CD1c-positive myeloid dendritic cell (primary cell): ENCODE measurements at regions not wholly inside any gene's neighbourhood (a gene's known extent, or its start where the extent isn't known, plus 50 kb on each side); places are given as distances from the start of the nearest gene placed in this dataset.

Experiments used
- DNase-seq: peaks from one replicate; pipeline ENCODE4 v3.0.0-alpha.2; 2016; ENCODE audit errors: extremely low spot score

DNA sequence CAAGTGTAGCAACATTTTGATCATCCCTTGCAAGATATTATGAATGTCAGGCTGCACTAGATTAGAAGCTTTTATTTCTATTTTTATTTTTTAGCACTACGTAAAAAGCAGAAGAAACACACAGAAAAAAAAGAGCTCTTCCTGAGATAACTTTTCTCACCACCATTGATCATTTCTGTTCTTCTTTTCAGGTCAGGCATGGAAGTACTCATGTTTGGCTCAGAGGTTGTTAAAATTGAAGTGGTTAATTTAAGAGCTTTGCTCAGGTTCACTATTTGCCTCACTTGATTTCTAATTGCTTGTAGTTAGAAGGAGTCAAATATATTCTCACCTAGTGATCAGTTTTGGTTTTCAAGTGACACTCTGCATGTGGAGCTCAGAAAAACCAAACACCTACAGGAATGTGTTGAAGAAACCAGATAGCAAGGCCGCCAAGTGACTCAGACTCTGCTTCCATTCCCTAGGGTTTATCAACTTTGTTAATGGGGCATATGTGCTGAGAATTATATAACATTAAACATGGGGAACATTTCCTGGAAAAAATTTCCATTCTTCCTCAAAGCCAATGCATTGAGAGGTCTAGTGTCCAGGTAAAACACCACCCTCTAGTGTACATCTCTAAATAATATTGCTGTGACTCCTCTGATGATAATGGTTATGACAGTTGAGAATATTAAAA lies 679.8 kb downstream of the CETN3 start:
- no peak for DNase-seq

DNA sequence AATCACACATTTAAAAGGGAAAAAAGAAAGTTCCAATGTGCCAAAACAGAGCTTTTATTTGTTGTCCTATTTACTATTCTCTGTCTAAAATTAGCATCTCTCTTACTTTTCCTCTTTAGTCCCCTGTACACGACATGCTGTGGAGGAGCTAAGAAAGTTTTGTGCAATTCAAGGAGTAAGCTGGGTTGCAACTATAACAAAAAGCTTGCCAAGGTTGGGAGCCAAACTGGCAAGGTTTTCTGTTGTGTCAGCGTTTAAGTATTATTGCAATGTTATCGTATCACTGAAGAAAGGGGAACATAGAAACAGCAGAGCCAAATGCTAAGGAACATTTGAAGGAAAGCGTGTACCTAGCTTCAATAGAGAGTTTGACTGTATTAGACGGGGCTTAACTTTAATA lies 680.8 kb downstream of the CETN3 start:
- no peak for DNase-seq

DNA sequence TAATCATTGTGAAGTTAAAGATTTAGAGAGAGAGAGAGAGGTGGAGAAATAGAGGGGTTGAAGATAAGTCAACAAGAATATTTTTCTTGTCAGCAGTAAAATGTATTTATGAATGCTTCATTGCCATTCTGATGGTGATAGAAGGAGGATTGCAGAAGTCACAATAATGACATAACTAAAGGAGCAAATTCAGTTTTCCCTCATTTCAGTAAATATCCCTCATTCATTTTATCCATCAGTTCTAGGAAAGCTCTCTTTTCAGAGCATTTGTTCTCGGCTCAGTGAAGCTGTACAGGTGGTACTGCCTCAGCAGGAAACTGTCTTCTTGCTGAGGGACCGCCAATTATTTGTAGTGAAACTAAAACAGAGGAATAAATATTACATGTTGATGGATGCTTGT lies 681.4 kb downstream of the CETN3 start:
- no peak for DNase-seq

DNA sequence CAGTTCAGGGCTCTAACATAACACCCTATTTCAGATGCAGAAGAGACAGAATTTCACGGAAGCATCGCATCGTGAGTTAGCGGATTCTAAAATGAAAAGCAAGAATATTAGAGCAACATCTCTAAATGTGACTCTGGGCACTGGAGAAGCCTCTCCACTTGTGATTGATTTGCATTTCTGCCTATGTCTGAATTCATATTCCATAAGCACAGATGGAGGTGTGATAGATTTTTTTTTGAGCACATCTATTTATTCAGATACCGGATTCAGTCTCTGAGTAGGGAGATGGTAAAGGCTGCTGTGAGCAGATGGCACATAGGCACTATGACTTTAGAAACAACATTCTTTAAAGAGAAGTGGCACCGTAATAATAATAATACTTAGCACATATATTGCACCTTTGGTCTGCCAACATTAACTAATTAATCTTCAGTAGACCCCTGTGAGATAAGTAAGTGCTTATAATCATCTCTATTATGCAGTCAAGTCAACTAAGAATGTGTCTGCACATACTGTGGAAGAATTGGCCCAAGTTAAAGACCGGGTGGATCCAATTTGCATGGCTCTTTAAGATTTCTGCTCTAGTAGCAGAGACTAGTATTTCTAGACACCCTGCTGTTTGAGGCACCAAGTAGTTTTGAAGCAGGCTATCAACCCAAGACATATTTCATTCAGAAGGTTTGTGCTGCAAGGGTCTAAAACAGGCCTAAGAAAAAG lies 685.0 kb downstream of the CETN3 start:
- no peak for DNase-seq

DNA sequence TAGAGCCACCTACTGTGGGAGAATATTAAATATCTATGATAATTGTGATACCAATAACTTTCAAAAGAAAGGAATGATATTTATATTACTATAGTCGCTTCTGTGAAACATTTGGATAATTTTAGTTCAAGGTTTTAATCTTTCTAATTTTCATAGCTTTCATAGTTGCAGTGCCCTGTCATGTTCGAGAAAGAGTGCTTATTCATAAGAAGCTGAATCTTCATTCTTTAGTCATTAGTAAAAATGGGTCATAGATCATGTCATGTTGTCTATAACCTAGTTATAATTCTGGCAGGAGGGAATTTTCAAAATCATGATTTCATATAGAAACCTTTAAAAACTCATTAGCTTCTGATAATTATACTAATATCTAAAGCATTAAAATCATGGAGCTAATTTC lies 685.6 kb downstream of the CETN3 start:
- no peak for DNase-seq

DNA sequence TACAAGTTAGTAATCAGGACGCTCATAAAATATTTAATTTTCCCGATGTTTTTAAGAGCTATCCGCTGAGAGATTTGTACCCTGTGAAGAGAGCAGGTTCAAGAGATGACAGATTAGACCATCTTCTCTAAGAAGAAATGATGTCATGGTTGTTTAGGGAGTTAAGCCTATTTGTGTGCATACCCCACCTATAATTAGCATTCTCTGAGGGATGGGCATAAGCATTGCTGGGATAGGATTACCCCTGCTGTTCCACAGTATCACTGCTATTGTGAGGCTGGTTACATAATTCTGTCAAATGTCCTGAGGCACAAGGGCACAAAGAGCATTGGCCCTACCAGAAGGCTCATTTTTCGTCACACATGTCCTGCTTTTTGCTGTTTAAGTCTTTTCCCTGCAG lies 687.0 kb downstream of the CETN3 start:
- DNase-seq, result no peak

DNA sequence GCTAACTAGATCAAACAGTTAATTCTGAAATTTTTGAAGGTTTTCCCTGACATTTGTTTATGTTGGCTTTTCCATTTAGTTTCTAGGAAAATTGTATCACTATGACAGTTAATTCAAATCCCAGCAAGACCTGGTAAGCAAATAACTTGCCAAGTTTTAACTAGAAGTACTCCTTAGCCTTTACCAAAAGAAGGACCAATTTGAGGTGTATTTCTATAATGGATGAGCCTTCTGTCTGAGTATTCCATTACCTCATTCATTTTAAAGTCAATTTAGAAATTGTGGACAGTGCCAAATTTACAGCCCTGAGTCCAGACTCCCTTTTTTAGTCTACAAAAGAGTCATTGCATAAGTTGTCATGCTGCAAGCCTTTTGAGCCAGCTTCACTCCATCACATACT lies 687.6 kb downstream of the CETN3 start:
- DNase-seq, result no peak

DNA sequence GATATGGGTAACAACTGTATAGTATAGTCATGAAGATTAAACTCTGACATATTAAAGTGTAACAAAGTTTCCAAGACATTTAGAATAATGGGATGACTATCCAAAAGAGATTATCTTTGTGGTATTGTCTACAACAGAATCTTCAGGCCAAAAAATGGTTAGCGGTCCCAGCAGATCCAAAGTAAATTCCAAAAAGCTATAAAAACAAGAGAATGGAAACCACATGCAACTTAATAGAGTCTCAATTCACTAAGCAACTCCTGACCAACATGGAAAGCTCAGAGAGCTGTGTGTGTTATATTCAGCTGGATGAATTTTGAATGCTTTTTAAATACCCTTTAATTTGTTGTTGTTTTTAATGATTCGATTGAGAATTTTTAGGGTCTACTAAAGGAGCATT lies 688.2 kb downstream of the CETN3 start:
- no peak for DNase-seq

DNA sequence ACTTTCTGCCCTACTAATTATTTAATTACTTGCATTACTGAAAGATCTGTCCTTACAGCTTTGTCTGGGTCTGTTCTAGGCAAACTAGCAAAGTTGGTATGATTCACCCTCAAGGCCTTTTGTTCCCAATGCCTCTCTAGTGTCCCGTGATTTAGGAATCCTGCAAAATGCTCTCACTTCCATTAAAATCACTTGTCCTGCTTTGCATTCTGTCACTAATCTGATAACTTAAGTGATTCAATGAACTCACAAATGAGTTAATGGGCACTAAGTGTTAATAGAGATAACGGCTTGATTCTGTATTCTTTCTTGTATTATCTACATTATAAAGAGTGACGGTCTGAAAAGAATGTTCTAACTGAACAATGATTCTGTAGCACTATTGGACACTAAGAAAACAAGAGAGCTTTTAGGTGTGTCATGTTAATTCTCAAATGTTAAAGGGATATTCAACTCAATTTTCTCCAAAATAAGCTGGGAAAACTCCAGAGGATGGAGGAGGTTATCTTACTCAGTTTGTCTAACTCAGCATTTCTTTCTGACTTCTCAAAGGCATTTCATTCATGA lies 697.3 kb downstream of the CETN3 start:
- DNase-seq, result no peak

DNA sequence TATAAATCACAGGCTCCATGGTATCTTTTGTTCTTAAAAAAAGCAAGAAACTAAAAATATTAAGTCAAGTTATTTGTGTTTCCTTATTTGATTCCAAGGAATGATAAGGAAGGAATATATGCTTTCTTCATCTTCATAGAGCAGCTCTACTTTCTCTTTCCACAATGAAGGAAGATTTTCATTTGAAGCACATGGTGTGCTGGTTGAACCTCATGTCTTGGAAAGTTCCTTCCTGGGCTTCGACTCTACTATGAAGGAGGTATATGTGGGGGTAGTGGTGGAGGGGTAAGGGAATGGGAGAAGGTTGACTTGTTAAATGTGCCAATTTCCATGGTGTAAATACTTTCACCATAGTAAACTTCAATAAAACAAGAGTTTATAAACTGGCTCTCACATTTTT lies 698.0 kb downstream of the CETN3 start:
- DNase-seq, result no peak

DNA sequence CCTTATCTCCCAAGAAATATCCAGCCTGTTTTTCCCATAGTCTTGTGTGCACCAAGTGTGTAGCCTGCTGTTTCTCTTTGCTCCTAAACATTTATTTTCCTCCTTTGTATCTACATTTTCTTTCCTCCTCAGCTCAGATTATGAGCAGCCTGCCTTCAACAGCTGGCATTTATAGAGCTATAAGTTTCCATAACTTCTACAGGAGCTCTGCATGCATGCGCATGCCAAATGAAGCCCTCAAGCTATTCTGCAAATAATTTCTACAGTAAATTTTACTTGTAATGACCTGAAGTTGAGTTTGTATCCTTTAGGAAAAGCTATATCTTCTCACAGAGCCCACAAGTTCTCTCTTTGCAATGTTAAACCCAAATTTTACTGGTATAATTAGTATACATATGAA lies 699.5 kb downstream of the CETN3 start:
- DNase-seq, result no peak

DNA sequence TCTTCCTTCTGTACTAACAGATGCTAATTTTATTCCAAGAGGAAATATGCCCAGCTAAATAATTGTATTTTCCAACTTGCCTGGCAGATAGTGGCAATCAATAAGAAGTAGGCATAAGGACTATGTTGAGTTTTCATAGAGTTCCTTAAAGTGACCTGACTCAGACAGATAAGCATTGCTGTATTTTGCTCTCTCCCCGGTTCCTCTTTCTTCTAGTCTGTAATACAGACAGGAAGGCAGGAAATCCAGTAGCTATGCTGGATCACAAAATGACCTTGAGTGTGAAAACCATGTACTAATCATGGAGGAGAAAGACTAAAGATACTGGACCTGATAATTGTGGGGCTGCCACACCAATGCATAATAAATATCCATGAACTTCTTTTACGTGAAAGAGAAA lies 701.7 kb downstream of the CETN3 start:
- no peak for DNase-seq

DNA sequence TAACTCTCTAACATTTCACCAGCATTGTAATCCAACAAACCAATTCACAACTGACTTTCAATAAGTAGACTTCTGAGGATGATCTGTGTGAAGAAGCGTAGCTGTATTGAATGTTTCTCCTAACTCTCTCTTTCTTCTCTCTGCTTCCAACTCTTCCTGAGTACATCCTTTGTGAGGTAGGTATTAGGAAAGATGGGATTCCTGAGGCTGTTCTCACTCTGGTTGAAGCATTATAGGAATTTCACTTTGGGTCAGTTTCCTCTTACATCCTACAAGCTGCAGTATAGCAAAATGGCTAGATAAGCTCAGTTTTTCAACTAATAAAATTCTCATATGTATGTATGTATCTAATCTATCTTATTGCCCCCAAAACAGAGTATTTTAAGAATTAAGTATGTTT lies 702.8 kb downstream of the CETN3 start:
- no peak for DNase-seq

DNA sequence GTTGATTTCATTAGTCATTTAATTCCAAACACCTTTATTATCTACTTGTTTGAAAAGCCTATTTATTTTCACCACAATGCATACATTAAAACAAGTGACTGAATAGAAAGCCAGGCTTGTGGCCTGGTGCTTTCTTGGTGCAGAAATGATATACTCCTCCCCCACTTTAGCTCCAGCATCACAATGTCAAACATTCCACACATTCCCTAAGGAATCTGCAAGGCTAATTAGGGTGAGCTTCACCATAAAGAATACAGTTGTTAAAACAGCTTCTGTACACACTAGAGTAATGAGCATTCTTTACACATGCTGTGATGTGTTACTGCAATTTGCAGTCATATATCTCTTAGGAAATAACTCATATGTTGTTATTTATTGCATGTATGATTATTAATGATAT lies 705.7 kb downstream of the CETN3 start:
- no peak for DNase-seq

DNA sequence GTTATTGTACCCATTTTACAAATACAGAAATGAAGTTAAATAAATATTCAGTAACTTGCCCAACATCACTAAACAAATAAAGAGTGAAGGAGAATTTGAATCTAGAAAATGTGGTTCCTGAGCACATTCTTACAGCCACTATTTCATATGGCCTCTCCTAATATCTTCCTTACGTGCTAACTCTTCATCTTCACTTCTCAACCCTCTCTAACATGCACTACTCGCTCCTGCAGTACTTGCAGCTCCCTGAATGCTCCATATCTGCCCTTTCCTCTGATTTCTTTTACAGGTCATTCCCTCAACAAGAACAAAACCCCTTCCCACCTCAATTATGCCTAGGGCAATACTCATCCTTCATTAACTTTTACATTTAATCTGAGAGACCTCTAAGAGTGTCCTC lies 711.5 kb downstream of the CETN3 start:
- DNase-seq, result no peak

DNA sequence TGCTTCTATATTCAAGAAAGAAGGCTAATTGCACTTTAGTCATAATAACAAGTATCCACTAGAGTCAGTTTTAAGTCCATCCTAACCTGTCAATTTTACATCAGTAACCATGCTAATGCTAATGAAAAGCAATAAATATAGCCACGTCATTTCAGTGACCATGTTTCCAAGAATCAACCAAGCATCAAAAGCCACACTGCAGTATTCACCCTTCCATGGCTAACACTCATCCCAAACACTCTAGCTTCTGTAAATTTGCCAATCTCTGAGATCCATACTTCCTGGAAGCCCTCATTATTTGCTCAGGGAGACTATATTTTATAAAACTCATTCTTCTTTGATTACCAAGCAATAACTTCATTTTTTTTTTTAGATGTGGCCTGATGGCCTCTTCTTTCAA lies 712.0 kb downstream of the CETN3 start:
- no peak for DNase-seq

DNA sequence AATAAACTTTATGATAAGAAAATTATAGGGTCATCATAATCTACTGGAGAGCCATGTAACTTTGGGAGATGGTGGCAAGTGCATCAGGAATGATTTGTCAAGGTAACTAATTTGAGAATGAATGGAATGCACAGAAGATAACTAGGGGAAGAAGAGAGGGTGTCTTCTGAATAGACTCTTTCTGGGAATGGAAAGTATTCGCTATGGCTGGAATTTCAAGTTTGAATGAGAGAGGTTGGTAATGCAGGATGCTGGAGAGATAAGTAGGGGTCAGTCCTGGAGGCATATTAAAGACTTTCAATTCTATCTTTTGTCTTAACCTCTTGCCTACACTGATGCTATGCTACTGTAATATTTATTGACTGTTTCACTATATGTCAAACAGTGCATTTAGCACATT lies 714.2 kb downstream of the CETN3 start:
- no peak for DNase-seq

DNA sequence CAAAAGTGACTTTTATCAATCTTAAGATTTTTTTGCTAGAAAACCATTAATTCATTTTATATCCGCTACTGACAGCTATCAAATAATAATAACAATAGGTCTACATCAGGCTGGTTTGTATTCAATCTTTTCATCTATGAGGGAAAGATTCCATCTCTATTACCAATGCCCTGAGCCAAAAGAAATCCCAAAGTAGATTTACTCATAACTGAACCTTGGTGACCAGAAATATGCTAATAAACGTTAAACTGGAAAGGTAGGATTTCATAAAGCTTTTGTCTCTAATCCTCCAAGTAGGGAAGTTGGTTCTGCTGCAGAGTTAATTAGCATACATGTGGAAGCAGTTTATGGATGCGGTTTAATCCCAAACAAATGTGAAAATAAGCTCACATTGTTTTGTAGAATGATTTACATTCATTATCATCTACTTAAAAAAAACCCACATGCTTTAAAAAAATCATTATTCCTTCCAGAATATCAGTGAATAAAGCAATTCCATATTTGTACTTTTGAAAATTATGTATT lies 715.5 kb downstream of the CETN3 start:
- no peak for DNase-seq

DNA sequence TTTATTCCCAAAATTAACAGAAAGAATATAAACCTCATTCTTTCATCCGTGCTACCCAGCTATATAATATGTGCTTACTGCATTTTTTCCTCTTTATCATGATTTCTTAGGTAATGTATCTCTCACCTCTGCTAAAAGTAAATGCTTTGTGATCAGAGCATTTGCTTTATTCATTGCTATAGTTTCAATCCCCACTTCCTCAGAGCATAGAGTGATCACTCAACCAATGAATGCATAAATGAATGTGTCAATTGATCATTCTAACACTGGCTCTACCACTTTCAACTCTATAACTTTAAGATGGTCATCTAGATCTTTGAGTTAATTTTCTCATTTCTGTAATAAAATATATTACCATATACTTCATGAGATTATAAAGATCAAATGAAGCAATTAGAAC lies 719.2 kb downstream of the CETN3 start:
- DNase-seq, result no peak

DNA sequence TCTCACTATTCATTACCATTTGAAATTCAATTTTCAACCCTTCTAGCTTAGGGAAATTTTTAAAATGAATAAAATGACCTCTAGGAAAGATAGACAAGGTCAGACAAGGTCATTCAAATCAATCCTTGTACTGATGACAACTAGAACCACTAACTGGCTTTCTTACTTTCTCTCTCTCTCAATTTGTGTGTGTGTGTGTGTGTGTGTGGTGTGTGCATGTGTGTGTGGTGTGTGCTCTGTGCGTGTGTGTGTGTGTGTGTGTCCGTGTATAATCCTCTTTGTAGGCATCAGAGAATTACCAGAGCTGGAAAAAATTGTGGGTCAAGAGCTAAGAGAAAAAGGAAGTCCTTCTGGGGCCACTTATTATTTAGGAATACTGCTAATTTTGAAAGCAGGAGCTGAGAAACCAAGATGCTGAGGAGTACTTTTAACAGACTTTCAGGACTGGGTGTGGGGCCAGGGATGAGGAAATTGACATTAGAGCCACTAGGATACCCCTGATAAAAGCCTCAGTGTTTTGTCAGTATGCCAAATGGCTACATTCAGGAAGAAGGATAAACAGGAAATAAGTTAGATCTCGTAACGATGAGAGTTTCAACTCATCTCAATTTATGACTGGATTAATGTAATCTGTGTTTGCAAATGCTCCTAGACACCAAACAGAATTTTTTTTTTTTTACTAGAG lies 723.3 kb downstream of the CETN3 start:
- DNase-seq, result no peak

DNA sequence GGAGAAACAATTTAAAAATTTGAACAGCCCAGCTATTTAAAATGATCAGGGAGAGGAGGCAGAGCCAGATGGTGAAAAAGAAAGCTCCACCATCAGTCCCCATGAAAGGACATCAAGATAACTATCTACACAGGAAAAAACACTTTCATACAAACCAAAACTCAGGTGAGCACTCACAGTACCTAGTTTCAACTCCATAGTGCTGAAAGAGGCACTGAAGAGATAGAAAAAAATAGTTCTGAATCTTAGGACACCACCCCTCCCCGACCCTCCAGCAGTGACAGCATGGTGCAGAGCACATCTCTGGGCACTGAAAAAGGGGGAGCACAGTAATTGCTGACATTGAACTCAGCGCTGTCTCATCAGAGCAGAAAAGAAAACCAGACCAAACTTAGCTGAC lies 732.9 kb downstream of the CETN3 start:
- no peak for DNase-seq

DNA sequence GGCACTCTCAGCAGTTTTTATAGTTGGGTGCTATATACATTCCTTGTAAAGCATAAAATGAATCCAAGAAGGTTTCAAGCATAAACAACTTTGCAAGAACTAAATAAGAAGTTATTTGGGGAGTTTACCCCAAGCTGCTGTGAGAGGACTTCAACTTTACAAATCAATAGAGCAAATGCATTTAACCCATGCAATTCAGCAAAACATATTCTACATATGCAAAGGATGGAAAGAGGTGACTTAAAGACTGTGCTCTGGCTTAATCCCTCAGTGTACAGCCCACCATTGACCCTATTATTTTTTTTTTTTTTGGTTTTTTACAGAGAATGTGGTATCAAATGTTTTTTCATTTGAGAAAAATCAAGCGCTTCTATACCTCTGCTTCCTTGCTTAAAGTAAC lies 736.5 kb downstream of the CETN3 start:
- DNase-seq, result no peak

DNA sequence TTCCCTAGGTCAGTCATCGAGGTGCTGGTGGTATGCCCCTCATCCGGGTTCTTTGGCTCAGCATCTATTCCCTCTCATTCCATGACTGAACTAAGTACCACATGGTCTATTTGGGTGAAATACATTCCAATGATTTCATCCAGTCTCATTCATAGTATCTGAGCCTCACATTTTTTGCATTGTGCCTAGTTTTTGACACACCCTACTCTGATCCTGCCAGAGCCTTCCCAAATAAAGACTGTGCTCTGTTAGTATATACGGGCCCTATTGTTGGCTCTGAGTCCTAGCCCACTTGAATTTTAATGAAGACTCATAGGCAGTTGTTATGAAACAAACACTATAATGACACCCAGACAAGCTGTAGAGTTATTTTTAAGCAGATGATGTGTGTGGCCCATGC lies 740.7 kb downstream of the CETN3 start:
- DNase-seq, result no peak
